Activated naive CD8-positive, alpha-beta T cell treated with anti-CD3 and anti-CD28 coated beads, Interleukin-2, amount 50 U/mL, for 24 hours (primary cell): ENCODE measurements at regions not wholly inside any gene's neighbourhood (a gene's known extent, or its start where the extent isn't known, plus 50 kb on each side); places are given as distances from the start of the nearest gene placed in this dataset.

ENCODE experiments used
- ATAC-seq: fragments of 150-1000 bp; cut with Tn5 transposase; one replicate; pipeline ENCODE4 v1.10.0; 2021
- DNase-seq: peaks from one replicate; pipeline ENCODE4 v3.0.0; 2021
- H3K27ac Mint-ChIP-seq: one replicate; pipeline ENCODE4 v1.8.0; 2021; ENCODE audit warnings: mild to moderate bottlenecking, mixed read lengths
- H3K27me3 Mint-ChIP-seq: one replicate; pipeline ENCODE4 v1.8.0; 2021; ENCODE audit warnings: mixed read lengths
- H3K36me3 Mint-ChIP-seq: one replicate; pipeline ENCODE4 v1.8.0; 2021; ENCODE audit warnings: low read depth, mixed read lengths
- H3K4me1 Mint-ChIP-seq: one replicate; pipeline ENCODE4 v1.8.0; 2021; ENCODE audit warnings: mixed read lengths
- H3K4me3 Mint-ChIP-seq: one replicate; pipeline ENCODE4 v1.8.0; 2021; ENCODE audit warnings: mild to moderate bottlenecking, moderate library complexity, mixed read lengths
- H3K9me3 Mint-ChIP-seq: one replicate; pipeline ENCODE4 v1.8.0; 2021; ENCODE audit warnings: mixed read lengths

- Mint-ChIP-seq H3K27ac (no peak overlapping the region), H3K27me3 (peaks cover 2% of the 10 kb centered on the region), H3K36me3 (no peaks in the 10 kb centered on the region), H3K4me3 (no peak overlapping the region), H3K4me1 (peaks cover 44% of the 10 kb centered on the region), H3K9me3 (peaks cover 6% of the 10 kb centered on the region)
- ATAC-seq = no peak
- DNase-seq = no peak
Measured at GRCh38 chr3:102158080-102158740, 276.6 kb upstream of the ZPLD1 start.

- Mint-ChIP-seq H3K27me3 (peaks cover 2% of the 10 kb centered on the region), H3K9me3 (peaks cover 3% of the 10 kb centered on the region)
- peak; percentile 37 for ATAC-seq
Measured at GRCh38 chr3:102159810-102160451, 274.9 kb upstream of the ZPLD1 start.

GRCh38 chr3:102161384-102162006 is 273.3 kb upstream of the ZPLD1 start:
- Mint-ChIP-seq H3K4me1 (peaks cover 36% of the 10 kb centered on the region), H3K27ac (peak overlapping the region; percentile 78), H3K4me3 (peak overlapping the region; percentile 12), H3K36me3 (no peaks in the 10 kb centered on the region), H3K27me3 (no peaks in the 10 kb centered on the region), H3K9me3 (peaks cover 3% of the 10 kb centered on the region)
- DNase-seq (no peak), ATAC-seq (peak; percentile 58)

More at GRCh38 chr3:102159810-102160451, 274.9 kb upstream of the ZPLD1 start:
- Mint-ChIP-seq H3K27ac (no peak overlapping the region), H3K4me3 (no peak overlapping the region), H3K4me1 (peaks cover 40% of the 10 kb centered on the region), H3K36me3 (no peaks in the 10 kb centered on the region)
- DNase-seq = no peak

GRCh38 chr3:102162251-102162650 is 272.6 kb upstream of the ZPLD1 start:
- peak overlapping the region; percentile 78 for H3K27ac Mint-ChIP-seq
- peak; percentile 85 for ATAC-seq
- no peak overlapping the region for H3K4me3 Mint-ChIP-seq
- H3K27me3 Mint-ChIP-seq = no peaks in the 10 kb centered on the region
- H3K9me3 Mint-ChIP-seq = peaks cover 3% of the 10 kb centered on the region
- no peak for DNase-seq
- no peaks in the 10 kb centered on the region for H3K36me3 Mint-ChIP-seq
- peaks cover 31% of the 10 kb centered on the region for H3K4me1 Mint-ChIP-seq

- peak overlapping the region; percentile 33 for H3K27ac Mint-ChIP-seq
Measured at GRCh38 chr3:102163039-102163817, 271.6 kb upstream of the ZPLD1 start.

GRCh38 chr3:102163818-102164154 is 271.0 kb upstream of the ZPLD1 start:
- no peak overlapping the region for H3K4me3 Mint-ChIP-seq
- ATAC-seq = no peak
- no peak for DNase-seq
- no peak overlapping the region for H3K27ac Mint-ChIP-seq
- H3K9me3 Mint-ChIP-seq = peaks cover 9% of the 10 kb centered on the region
- no peaks in the 10 kb centered on the region for H3K36me3 Mint-ChIP-seq
- peaks cover 31% of the 10 kb centered on the region for H3K4me1 Mint-ChIP-seq
- H3K27me3 Mint-ChIP-seq = no peaks in the 10 kb centered on the region

More at GRCh38 chr3:102163039-102163817, 271.6 kb upstream of the ZPLD1 start:
- DNase-seq (no peak), ATAC-seq (no peak)
- H3K36me3 Mint-ChIP-seq = no peaks in the 10 kb centered on the region
- no peak overlapping the region for H3K4me3 Mint-ChIP-seq
- H3K27me3 Mint-ChIP-seq = no peaks in the 10 kb centered on the region
- peaks cover 4% of the 10 kb centered on the region for H3K9me3 Mint-ChIP-seq
- peaks cover 31% of the 10 kb centered on the region for H3K4me1 Mint-ChIP-seq

- Mint-ChIP-seq H3K4me3 (no peak overlapping the region), H3K9me3 (peaks cover 9% of the 10 kb centered on the region), H3K27me3 (no peaks in the 10 kb centered on the region), H3K36me3 (no peaks in the 10 kb centered on the region), H3K27ac (no peak overlapping the region), H3K4me1 (peaks cover 24% of the 10 kb centered on the region)
- DNase-seq (no peak), ATAC-seq (no peak)
Measured at GRCh38 chr3:102165367-102165766, 269.4 kb upstream of the ZPLD1 start.

GRCh38 chr3:102169915-102170479 is 264.8 kb upstream of the ZPLD1 start:
- Mint-ChIP-seq H3K36me3 (no peaks in the 10 kb centered on the region), H3K4me3 (no peak overlapping the region), H3K27ac (no peak overlapping the region), H3K27me3 (no peaks in the 10 kb centered on the region), H3K4me1 (no peaks in the 10 kb centered on the region), H3K9me3 (peaks cover 5% of the 10 kb centered on the region)
- DNase-seq = no peak
- ATAC-seq = no peak

- ATAC-seq (no peak), DNase-seq (no peak)
- Mint-ChIP-seq H3K27ac (no peak overlapping the region), H3K36me3 (no peaks in the 10 kb centered on the region), H3K4me1 (no peaks in the 10 kb centered on the region), H3K9me3 (peaks cover 5% of the 10 kb centered on the region), H3K27me3 (no peaks in the 10 kb centered on the region), H3K4me3 (no peak overlapping the region)
Measured at GRCh38 chr3:102170545-102170944, 264.3 kb upstream of the ZPLD1 start.

- Mint-ChIP-seq H3K4me3 (no peak overlapping the region), H3K36me3 (no peaks in the 10 kb centered on the region), H3K9me3 (no peaks in the 10 kb centered on the region), H3K27ac (no peak overlapping the region), H3K27me3 (no peaks in the 10 kb centered on the region), H3K4me1 (peaks cover 4% of the 10 kb centered on the region)
- DNase-seq = no peak
- no peak for ATAC-seq
Measured at GRCh38 chr3:102174312-102174712, 260.5 kb upstream of the ZPLD1 start.

GRCh38 chr3:102174832-102175374 is 259.9 kb upstream of the ZPLD1 start:
- no peaks in the 10 kb centered on the region for H3K9me3 Mint-ChIP-seq
- H3K27me3 Mint-ChIP-seq = no peaks in the 10 kb centered on the region
- no peak for ATAC-seq
- no peak overlapping the region for H3K27ac Mint-ChIP-seq
- peaks cover 9% of the 10 kb centered on the region for H3K4me1 Mint-ChIP-seq
- no peak overlapping the region for H3K4me3 Mint-ChIP-seq
- no peak for DNase-seq
- no peaks in the 10 kb centered on the region for H3K36me3 Mint-ChIP-seq

- Mint-ChIP-seq H3K36me3 (no peaks in the 10 kb centered on the region), H3K27ac (no peak overlapping the region), H3K4me3 (no peak overlapping the region), H3K27me3 (no peaks in the 10 kb centered on the region), H3K4me1 (peaks cover 9% of the 10 kb centered on the region), H3K9me3 (no peaks in the 10 kb centered on the region)
- DNase-seq (no peak), ATAC-seq (no peak)
Measured at GRCh38 chr3:102176333-102177050, 258.3 kb upstream of the ZPLD1 start.

- no peak for DNase-seq
- no peak for ATAC-seq
- Mint-ChIP-seq H3K9me3 (no peaks in the 10 kb centered on the region), H3K27me3 (no peaks in the 10 kb centered on the region), H3K27ac (no peak overlapping the region), H3K36me3 (no peaks in the 10 kb centered on the region), H3K4me3 (no peak overlapping the region), H3K4me1 (peaks cover 9% of the 10 kb centered on the region)
Measured at GRCh38 chr3:102177075-102177755, 257.6 kb upstream of the ZPLD1 start.
